GM11168 (cell line): ENCODE measurements at regions not wholly inside any gene's neighbourhood (a gene's known extent, or its start where the extent isn't known, plus 50 kb on each side); places are given as distances from the start of the nearest gene placed in this dataset.

Source experiments
- in situ Hi-C: fragments of 300-500 bp; cut with MboI; formaldehyde crosslinking; loops from one replicate; pipeline ENCODE4 v1.12.0; 2022; ENCODE audit warnings: low sequenced_read_pairs; ENCODE audit not compliant: unreplicated experiment

DNA sequence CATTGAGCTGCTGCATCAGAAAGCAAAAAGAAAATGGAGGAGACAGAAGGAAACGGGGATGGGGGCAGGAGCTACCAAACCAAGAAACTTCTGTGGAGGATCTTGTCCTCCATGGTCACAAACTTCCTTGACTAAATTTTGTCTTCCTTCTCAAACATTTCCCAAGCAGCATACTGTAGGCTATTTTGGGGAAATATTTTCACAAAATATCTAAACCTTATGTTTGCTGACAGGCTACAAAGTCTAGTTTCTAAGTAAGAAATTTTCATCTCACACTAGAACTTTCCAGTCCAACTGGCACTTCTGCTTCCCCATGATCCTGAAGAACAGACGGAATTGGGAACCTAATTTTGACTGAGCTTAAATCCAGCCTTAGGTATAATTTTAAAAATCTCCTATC lies 552.0 kb downstream of the SNAPC1 start:
- in situ Hi-C loops = no loop called here

DNA sequence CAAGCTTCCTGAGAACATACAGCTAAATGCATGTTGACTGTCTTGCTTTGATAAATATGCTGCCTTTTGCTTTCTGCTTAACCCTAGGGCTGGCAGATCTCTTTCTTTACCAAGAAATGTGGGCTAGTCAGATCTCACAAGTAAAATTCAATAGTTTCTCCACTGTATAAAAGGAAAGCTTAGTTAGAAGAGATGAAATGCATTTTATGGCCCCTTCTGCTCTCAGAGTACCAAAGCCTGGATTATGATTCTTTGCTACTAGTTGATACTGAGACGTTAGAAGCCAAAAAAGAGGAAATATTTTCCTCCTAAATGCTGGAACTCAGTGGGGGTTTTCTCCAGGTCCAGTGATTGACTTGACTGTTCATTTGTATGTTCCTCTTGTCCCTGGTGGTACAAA lies 552.7 kb downstream of the SNAPC1 start:
- in situ Hi-C loops = no loop called here

DNA sequence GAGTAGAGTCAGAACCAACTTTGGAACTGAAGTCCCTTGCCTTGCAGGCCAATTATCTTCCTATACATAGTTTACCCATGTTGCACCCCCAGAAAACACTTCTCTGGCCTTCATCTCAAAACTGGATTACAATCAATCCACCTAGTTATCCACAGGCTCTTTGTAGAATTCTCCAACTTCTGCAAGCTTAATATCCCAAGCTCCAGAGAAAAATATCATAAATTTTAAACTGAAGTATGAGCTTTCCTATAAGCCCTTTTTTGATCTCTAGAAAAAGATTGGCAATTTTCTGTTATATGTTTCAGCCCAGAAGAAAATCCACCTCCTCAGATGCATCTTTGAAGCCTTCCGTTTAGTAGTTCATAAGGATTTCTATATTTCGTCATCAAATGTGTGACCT lies 553.4 kb downstream of the SNAPC1 start:
- in situ Hi-C loops = no loop called here

DNA sequence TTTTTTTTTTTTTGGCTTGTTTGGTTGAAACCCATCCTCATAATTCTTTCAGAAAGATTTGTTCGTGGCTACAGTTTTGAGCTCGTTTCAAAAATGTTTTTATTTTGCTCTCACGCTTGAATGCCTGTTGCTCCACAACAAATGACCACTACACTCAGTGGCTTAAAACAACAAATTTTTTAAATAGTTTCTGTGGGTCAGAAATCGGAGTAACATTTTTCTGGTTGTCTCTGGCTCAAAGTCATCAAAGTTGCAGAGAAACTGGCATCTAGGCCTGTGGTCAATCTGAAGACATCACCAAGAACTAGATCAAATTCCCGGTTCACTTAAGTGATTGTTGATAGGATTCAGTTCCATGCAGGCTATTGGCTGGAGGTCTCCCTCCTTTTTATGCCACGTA lies 560.0 kb downstream of the SNAPC1 start:
- in situ Hi-C loops = no loop called here

DNA sequence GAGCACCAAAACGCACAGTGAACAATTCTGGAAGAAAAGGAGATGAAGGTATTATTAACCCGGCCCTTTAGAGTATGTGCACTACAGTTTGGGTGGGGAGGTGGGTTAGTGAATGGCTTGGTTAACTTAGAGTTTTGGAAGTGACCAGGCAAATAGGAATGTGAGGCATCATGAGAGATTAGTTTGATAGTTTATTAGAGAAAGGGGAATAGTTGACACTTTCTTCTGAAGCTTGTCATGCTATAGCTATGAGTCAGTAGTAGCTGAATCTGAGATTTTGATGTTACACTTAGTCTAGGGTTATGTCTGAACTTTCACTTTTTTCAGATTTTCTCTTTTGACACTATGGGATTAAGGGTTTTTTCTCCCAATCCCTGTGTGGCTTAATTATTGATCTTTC lies 567.2 kb downstream of the SNAPC1 start:
- in situ Hi-C loops = no loop called here

DNA sequence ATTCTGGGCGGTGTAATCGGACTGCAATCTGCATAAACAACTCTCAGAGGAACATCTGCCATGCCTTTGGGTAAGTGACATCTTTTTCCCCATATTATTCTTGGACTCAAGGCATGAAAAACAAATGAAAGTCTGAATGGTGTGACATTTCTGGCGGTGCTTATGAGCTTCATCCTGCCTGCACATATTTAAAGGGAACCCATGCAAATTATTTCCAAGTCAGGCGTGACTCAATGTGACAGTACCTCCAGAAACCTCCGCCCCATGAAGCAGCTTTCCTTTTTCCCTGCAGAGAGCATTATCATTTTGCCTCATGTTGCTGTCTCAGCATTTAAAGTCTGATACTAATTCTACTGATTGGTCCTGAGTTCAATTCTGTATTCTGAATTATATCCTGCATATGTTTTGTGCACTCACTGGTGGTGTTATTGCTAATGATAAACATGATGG lies 585.4 kb downstream of the SNAPC1 start:
- in situ Hi-C loops = no loop called here

DNA sequence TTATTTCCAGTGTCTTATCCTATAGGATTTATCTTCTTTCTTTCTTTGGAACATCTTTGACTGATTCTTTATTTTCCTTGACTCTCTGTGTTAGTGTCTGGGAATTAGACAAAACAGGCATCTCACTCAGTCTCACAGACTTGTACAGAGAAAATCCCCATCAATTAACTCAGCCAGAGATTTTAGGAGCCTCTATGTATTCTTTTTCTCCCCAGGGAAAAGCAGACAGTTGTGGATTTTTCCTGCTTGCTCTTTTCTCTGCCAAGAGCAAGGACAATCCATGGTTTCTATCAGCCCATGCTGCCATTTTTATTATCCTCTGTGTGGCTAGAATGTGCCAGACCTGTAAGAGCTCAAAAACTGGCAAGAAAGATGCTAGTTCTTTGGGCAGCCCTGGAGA lies 595.1 kb downstream of the SNAPC1 start:
- in situ Hi-C loops = no loop called here

DNA sequence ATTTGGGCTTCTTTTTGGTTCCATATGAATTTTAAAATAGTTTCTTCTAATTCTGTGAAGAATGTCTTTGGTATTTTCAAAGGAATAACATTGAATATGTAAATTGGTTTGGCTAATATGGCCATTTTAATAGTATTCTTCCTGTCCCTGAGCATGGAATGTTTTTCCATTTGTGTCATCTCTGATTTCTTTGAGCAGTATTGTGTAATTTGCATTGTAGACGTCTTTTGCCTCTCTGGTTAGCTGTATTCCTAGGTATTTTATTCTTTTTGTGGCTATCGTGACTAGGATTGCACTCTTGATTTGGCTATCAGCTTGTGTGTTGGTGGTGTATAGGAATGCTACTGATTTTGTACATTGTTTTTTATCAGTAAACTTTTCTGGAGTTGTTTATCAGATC lies 601.9 kb downstream of the SNAPC1 start:
- in situ Hi-C loops = no loop called here

DNA sequence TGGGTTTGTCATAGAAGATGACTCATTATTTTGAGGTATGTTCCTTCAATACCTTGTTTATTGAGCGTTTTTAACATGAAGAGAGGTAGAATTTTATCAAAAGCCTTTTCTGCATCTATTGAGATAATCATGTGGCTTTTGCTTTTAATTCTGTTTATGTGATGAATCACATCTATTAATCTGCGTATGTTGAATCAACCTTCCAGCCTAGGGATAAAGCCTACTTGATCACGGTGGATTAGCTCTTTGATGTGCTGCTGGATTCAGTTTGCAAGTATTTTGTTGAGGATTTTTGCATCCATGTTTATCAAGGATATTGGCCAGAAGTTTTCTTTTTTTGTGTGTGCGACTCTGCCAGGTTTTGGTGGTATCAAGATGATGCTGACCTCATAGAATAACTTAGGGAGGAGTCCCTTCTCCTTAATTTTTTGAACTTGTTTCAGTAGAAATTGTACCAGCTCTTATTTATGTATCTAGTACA lies 602.6 kb downstream of the SNAPC1 start:
- in situ Hi-C loops = no loop called here

DNA sequence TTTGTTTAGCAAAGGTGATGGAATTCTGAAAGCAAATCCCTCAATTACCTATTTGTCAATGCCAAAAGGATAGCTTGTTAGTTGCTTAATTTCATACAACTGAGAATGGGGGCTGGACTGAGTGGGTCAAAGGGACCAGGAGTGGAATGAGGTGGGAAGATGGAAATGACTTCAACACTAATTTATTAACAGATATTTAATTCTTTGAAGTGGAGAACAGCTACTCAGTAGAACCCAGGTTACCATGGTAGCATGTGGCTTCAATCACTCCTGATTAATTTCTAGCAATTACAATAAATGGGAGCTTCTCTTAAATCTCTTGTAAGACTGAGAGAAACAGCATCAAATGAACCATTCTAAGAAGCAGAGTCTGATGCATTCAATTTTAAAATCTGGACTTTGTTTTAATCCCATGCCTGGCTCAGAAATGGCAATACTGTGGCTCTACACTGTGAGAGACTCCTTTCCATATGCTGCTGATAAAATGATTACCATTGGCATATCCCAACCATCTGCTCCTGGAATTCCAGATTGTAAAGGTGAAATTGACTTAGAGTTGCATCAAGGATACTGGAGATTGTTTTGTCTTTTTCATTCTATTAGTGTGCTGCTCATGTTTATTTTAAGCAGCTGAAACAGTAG lies 607.8 kb downstream of the SNAPC1 start:
- in situ Hi-C loops = no loop called here

DNA sequence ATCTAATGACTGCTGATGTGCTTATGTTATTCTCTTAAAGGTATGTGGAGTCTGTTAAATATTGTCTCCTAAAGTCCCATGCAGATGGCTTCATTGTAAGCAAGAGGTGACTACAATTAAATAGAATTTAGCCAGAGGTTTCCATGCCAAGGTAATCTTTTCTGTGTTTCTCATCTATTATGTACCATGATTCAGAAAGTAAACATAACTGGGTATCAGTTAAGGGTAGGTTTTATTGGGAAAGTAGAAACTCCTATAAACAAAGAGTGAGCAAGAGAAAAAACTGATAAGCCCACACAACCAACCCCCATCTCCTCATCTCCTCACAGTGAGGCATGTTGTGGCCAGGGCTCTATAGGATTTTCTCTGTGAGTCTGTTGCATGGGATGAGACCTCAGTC lies 611.7 kb downstream of the SNAPC1 start:
- in situ Hi-C loops = no loop called here

DNA sequence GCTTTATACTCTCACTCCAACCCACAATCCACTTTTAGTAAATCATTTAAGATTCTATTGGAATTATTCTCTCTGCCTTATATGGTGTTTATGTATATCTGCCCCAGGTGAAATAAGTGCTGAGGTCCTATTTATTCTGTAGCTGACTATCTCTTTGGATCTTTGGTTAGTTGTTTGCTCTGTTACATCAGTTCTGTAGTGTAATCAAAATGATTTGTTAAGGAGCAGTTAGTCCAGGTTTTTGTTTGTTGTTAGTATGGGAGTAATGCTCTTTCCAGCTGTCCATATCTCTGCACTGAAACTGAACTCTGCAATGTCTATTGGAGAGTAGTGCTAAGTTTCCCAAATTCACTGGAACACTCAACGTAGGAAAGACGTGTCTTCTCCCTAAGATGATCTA lies 615.8 kb downstream of the SNAPC1 start:
- in situ Hi-C loops = no loop called here

DNA sequence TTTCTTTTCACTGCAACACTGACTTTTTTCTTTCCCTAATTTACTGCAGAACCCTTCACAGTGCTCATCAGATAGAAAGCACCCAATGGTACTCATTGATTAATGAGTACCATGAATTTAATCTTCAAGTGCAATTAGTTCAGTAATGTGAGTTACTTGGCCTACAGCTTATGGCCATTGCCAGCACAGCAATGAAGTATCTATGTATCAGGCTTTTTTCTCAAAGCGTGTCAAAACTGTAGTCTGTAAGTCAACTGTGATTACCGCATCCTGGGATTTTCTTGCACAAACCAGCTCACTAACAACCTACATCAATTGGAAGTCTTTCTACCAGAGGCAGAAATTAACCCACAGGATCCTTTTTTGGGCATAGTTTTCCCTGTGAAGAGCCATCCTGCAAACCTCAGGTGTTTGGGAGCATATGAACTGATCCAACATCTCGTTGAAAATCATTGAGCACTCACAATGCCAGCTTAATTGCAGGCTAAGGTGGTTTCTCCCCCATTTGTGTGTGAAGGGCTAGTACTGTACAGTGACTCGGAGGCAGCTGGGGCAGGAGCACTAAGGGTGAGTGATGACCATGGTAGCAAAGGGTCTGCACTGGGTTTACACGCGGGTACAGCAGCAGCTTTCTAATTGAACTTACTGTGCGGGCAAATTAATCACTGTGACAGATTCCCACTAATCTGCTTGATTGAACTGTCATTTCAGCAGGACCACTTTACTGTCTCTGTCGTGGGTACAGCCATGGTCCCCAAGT lies 619.3 kb downstream of the SNAPC1 start:
- in situ Hi-C loops = no loop called here

DNA sequence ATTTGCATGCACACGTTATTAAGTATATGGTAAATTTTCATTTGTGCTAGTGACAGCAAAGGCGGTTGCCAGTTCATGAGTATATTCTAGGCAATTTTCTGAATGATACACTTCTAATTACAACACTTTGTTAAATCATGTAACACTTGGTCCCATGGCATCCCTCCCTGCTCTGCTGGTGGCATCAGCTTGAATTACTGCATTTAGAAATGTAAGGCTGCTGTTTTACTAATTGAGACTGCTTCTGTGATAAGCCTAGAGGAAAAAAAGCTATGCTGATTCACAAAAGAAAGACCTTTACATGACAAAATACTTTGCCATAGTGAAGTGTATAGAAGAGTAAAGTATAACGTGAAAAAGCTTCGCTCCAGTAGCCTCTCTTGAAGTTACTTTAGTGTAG lies 636.1 kb downstream of the KCNH5 start:
- in situ Hi-C loops = no loop called here

DNA sequence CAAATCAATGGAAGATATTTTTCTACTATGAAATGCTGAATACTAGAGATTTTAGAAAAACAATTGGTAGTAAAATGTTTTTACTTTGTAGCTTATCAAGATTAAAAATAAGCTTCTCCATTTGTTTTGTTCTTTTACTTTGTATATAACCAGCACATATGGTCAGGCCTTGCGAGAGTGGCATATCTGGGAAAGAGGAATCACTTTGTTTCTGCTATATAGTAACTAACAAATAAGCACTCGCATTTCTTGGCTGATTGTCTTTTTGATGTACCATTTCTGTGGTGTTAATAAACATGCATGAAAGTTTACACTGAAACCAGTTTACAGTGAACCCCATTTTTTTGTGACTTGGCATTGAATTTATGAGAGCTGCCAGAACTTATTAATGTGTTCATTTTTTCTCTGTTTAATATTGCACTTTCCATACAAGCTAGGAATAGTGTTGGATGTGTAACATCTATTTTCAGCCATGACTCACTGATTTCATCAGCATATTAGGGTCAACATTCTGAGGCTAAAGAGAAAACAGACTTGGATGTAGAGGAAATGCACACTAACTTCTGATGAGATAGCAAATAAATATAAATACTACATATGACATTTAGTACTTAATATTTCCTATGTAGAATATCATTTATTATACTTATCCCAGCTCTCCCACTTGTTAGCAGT lies 635.5 kb downstream of the KCNH5 start:
- in situ Hi-C loops = no loop called here

DNA sequence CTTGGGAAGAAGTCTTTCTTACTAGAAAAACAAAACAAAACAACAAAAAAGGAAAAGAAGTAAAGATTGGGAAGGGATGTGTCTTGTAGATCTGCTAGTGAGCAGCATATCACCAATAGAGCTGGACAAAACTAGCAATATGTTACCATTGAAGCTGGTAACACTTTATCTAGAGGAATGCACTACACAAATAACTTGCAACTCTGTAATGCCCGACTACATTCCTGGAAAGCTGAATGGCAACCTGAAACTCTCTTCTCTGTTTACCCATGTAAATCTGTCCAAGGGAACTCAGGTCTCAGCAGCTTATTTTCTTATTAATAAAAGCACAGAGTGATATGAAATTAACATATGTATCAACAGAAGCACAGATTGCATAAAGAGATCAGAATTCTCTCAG lies 624.4 kb downstream of the KCNH5 start:
- in situ Hi-C loops = no loop called here

DNA sequence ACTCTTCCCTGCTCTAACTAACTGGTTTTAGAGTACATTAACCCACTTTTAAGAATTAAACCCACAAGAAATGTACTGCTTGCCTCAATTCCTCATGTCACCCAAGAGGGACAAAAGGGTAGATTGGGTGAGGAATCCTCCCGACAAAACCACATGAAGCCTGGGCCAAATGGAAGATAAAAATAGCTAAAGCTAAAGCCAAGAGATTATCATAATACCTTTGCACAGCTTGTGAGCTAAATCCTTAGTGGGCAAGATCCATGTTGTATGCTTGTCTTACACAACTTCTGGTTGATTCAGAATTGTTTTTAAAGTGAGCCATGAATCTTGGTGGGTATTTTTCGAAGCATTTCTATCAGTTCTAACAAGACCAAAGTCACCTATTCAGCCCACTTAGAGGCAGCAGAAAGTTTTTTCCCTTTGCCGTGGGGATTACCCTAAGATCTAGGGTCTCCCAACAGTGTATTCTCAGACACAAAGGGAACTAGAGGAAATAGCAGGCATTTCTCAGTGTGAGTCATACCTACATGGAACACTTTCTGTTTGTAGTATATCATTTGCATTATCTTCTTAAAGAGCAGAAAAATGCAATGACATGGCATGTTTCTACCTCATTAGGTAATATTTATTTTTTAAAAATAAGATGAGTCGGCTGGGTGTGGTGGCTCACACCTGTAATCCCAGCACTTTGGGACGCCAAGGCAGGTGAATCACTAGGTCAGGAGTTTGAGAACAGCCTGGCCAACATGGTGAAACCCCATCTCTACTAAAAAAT lies 616.6 kb downstream of the KCNH5 start:
- in situ Hi-C loops = no loop called here

DNA sequence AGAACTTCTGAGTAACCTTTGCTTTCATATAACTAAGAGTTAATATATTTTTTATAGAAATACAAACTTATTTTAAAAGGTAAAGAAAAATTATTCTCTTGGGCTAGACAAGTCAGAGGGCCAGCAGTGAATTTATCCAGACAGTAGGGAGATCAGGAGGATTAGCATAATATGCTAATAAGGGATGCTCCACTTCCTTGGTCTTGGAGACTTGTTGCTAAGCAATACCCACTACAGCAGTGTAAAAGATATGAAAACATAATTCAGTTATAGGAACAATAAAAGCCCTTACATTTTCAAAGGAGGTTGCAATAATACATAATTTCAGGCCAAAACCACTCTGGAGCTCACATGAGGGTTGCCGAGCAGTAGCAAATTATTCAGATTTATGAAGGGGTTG lies 615.6 kb downstream of the KCNH5 start:
- in situ Hi-C loops = no loop called here

DNA sequence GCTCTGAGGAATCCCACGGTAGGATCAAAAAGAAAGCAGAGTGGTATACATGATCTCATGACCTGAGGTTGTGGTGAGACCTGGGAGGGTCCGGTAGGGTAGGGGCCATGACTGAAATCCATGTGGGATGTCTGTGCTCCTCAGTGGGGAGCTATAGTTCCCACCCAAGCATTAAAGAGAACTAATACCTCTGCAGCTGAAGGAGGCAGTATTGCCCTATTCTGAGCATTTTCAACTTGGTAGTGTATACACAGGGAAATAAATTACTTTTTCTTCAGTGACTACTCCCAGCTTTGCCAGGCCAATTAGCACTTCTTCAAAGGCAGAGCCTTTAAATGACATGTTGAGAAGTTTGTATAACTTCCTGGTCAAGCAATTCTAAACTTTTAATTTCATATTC lies 613.8 kb downstream of the KCNH5 start:
- in situ Hi-C loops = no loop called here

DNA sequence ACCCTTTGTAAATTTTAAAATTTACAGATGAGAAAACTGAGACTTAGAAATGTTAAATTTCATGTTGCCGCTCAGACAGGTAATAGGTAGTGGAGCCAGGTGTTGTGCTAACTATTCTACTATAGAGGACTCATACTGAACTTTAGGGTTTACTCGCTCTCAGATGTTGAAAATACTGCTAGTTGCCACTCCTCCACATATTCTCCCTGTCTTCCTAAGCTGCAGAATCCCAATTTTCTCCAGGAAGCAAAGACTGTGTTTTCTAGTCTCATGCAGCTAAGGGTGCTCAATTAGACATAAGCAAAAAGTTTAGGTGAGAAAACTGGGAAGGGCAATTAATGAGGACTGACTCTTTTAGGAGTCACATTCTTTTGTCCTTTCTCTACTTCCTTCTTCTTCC lies 612.3 kb downstream of the KCNH5 start:
- in situ Hi-C loops = no loop called here

DNA sequence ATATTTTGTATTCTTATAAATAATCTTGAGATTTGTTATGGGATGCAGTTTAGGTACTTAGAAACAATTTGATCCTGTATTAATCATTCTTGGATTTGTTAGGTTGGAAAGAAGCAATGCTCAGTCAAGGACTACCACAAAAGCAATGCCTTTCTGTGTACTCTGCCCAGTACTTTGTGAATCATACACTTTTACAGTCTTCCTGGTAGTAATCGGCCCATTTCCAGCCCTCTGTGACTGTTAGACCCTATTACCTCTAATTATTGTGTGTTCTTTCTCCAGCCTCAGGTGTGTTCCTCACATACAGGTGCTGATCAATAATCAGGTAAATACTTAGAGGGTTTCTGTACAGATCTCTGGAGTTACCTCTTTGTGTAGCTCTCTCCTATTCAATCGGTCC lies 609.0 kb downstream of the KCNH5 start:
- in situ Hi-C loops = no loop called here
